HG03469 (cell line): ENCODE measurements at regions not wholly inside any gene's neighbourhood (a gene's known extent, or its start where the extent isn't known, plus 50 kb on each side); places are given as distances from the start of the nearest gene placed in this dataset.
A peak's percentile ranks its signal among the peaks of the same experiment; 100 is the strongest.

ENCODE experiments used
- ATAC-seq: cut with Tn5 transposase; IDR thresholded peaks from one replicate; pipeline ENCODE4 v1.9.1; 2021; ENCODE audit warnings: mild to moderate bottlenecking, moderate library complexity, moderate number of reproducible peaks; ENCODE audit not compliant: unreplicated experiment

GRCh38 chr2:155830351-155830750, 502.2 kb downstream of the NR4A2 start:
- no peak for ATAC-seq

GRCh38 chr2:155825876-155826275, 506.6 kb downstream of the NR4A2 start:
- no peak for ATAC-seq

- peak; percentile 91 for ATAC-seq
These were observed 516.7 kb downstream of the NR4A2 start for GRCh38 chr2:155815851-155816250.

GRCh38 chr2:155815275-155815674, 517.2 kb downstream of the NR4A2 start:
- ATAC-seq = no peak

DNA sequence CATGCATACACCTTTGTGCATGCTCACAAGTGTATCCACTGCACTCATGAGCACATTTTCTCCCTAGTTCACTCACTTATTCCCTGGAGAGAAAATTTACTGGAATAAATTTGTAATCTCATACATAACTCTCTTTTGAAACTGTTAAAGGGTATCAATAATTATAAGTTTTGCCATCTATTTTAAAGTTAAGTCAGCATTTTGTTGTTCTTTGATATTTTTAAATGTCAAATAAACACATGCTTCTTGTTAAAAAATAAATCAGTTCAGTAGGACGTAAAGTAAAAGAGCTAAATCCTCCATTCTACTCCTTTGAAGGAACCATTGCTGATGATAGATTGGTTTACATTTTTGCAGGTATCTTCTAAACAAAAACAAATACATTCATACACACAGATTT, 522.1 kb downstream of the NR4A2 start:
- no peak for ATAC-seq

DNA sequence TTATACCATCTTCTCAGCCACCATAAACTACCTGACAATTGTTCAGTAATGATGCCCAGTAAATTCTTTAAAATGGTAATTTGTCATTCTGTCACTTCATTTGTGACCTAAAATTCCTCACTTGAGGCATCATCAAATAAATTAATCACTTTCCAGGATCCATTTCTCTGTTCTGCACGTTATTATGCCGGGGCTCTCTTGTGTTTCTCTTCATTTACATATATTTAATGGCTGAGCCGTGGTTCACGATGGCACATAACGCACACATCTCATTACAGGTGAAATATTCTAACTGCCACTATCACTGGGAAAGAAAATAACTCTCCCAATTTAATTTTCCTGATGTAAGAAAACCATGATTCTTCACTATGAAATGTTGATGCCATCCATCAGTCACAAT, 529.6 kb downstream of the NR4A2 start:
- no peak for ATAC-seq

DNA sequence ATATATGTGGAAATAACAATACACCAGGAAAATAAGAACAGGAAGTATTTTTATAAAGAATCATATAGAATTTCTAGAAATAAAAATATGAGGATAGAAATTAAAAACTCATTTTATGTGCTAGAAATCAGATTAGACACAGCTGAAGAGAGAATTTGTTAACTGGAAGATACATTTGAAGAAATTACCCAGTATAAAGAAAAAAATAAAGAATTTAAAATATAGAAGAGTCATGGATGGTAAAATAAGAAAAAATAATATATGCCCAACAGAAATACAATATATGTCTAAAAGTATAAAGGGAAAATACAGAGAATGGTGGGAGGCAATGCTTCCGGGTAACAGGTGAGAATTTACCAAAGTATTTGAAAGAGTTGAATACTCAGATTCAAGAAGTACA, 539.9 kb downstream of the NR4A2 start:
- ATAC-seq = no peak

- ATAC-seq = no peak
These were observed 562.0 kb downstream of the NR4A2 start for GRCh38 chr2:155770516-155770915.

DNA sequence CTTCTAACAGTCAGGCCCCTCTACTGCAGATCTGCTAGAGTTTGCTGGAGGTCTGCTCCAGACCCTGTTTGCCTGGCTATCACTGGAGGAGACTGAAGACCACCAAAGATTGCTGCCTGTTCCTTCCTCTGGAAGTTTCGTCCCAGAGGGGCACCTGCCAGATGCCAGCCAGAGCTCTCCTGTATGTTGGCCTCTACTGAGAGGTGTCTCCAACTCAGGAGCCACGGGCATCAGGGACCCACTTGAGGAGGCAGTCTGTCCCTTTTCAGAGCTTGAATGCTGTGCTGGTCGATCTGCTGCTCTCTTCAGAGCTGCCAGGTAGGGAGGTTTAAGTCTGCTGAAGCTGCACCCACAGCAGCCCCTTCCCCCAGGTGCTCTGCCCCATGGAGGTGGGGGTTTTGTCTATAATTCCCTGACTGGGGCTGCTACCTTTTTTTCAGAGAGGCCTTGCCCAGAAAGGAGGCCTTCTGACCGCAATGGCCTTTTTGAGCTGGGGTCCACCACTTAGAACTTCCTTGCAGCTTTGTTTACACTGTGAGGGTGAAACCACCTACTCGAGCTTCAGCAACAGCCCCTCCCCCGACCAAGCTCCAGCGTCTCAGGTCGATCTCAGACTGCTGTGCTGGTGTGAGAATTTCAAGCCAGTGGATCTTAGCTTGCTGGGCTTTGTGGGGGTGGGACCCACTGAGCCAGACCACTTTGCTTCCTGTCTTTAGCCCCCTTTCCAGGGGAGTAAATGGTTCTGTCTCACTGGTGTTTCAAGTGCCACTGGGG, 566.0 kb downstream of the NR4A2 start:
- no peak for ATAC-seq

DNA sequence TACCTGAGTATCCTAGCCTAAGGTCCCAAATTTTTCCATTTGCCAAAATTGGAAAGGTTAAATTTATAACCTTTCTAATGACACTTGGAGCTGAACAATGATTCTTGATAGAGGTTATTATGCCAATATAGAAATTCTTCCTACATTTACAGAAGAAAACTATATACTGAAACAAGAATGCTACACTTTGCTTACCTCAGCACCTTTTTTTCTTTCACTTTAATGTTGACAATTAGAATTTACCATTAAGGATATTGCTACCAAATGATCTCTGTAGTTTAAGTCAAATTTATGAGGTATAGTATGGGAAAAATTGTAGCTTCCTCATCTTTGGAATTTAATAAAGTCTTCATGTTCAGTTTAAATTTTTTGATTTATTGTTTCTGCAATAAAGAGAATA, 577.0 kb downstream of the NR4A2 start:
- ATAC-seq = no peak

- no peak for ATAC-seq
These were observed 584.4 kb downstream of the NR4A2 start for GRCh38 chr2:155748131-155748530.

GRCh38 chr2:155747531-155747930, 585.0 kb downstream of the NR4A2 start:
- no peak for ATAC-seq

DNA sequence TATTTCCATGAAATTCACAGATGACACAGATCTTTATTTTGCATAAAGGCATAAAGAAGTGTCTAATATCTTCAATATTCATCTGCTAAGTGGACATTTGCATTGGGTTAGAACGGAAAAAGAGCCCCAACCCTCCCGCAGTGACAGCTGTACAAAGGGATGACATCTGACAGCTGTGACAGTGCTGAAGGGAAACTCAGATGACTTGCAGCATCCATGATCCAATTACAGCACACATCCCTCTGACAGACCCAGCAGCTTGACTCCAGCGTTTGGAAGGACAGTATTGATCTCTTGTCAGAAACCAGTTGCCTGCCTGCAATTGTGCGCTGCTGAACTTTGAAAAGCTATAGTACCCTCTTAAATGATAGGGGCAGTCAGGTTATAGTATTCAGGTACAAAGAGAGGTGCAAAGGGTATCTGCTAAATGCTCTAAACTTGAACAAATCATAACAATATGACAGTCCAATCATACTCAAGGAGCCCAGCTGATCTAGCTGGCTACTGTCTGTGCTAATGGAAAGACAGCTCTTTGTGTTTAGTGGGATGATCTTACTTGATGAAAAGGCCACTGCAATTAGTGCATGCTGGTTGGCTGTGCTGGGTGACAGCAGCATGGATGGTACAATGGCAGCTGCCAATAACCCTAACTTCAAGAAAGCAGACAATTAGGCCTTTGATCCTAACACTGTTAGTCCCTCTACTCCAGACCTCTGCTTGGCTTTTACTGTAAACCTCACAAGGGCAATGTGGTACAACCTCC, 599.2 kb downstream of the NR4A2 start:
- no peak for ATAC-seq

DNA sequence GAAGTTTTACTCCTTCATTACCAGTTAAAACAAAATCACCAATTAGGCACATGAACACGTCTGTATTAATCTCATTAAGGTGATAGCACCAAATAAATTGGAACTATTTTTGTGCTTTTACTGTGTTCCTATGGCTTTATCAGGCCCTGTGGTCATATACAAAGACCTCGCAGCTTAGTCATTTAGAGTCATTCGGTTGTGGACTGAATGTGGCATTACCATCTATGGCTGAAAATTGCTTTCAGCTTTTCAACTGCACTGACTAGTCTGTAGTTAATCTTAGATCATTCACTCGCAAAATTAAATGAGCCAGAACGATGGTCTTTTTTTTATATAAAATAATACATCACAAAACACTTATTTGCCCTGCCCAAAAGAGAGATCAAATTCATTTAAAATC, 601.7 kb downstream of the NR4A2 start:
- no peak for ATAC-seq

GRCh38 chr2:155727187-155727895, 605.2 kb downstream of the NR4A2 start:
- no peak for ATAC-seq

DNA sequence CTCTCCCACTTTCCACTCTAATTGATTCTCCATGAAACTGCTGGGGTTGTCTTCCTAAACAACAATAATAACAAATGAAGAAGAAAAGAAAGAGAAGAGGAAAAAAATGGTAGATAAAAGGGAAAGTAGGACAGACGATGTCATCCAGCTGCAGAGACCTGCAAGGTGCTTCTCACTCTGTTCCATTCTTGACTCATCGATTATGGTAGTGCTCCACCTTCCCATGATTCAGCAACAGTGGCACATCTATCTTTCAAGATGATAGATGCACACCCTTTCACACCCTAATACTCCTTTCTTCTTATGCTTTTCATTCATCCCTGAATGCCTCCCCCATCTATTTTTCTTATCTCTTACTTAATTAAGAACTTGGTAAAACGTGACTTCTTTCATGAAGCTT, 610.2 kb downstream of the NR4A2 start:
- ATAC-seq = no peak

GRCh38 chr2:155715705-155716104, 616.8 kb downstream of the NR4A2 start:
- ATAC-seq = no peak

- no peak for ATAC-seq
These were observed 617.5 kb downstream of the NR4A2 start for GRCh38 chr2:155714983-155715382.

DNA sequence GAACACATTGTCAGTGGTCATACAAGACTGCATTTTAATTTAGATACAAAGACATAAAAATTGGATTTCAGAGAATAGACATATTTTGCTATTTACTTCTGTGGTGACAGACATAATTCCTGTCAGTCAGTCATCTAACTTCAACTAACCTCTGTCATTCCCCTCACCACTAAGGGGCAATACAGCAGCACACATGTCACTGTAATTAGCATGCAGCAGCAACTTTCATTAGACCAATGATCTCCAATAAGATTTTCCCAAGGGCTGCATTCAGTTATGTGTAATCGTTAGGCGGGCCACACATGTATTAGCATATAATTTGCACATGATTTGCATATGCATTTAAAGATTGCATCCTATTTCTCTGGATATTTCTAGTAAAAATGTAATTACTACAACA, 624.5 kb downstream of the NR4A2 start:
- no peak for ATAC-seq

- no peak for ATAC-seq
These were observed 628.6 kb downstream of the NR4A2 start for GRCh38 chr2:155703917-155704316.

- ATAC-seq = no peak
These were observed 629.5 kb downstream of the NR4A2 start for GRCh38 chr2:155703048-155703447.

DNA sequence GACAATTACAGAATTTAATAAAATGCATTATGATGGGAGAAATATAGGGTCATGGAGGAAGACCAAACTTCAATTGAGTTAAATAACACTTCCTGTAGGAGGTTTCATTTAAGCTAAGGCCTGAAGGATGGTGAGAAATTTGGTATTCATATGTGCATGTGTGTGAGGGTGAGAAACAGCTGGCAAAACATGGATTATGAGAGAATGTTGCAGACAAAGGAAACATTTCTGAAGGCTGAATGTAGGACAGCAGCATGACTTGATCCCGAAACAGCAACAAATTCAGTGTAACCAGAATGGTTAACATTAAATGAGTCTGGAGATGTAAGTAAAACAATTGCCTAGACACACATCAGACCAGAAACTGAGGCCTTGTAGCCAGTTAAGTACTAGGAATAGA, 630.8 kb downstream of the NR4A2 start:
- no peak for ATAC-seq
